SU-DHL-6 (cell line): ENCODE measurements at regions not wholly inside any gene's neighbourhood (a gene's known extent, or its start where the extent isn't known, plus 50 kb on each side); places are given as distances from the start of the nearest gene placed in this dataset.

Experiments used
- H2AFZ ChIP-seq: fragments of 200-600 bp; sonication (generic); 2 replicates; pipeline ENCODE4 v1.6.1; 2014; ENCODE audit warnings: low read depth, mild to moderate bottlenecking, moderate library complexity, mixed read lengths, antibody characterized with exemption, low read length; ENCODE audit not compliant: severe bottlenecking
- H3F3A ChIP-seq: fragments of 200-600 bp; shearing (Covaris generic); 2 replicates; pipeline ENCODE4 v1.6.0; 2016; ENCODE audit warnings: antibody characterized with exemption, mild to moderate bottlenecking; ENCODE audit not compliant: insufficient read depth
- H3K27ac ChIP-seq: fragments of 200-600 bp; sonication (generic); 2 replicates; pipeline ENCODE4 v1.5.1; 2016; ENCODE audit warnings: low read depth, mild to moderate bottlenecking, low read length, moderate library complexity, mixed read lengths
- H3K27me3 ChIP-seq: fragments of 200-600 bp; sonication (generic), shearing (Covaris generic); 2 replicates; pipeline ENCODE4 v1.6.0; 2014; ENCODE audit warnings: mild to moderate bottlenecking, low read length
- H3K36me3 ChIP-seq: fragments of 200-600 bp; sonication (generic); 2 replicates; pipeline ENCODE4 v1.6.1; 2014; ENCODE audit warnings: mild to moderate bottlenecking, low read length, mixed read lengths
- H3K4me2 ChIP-seq: fragments of 300-600, 200-600 bp; shearing (Covaris generic), sonication (generic); 2 replicates; pipeline ENCODE4 v1.6.0; 2014; ENCODE audit warnings: low read length, low read depth, mild to moderate bottlenecking; ENCODE audit not compliant: poor library complexity, severe bottlenecking
- H3K4me3 ChIP-seq: fragments of 200-600 bp; sonication (generic); 2 replicates; pipeline ENCODE4 v1.5.1; 2014; ENCODE audit warnings: antibody characterized with exemption, low read length, mild to moderate bottlenecking, mixed read lengths; ENCODE audit not compliant: insufficient read depth, poor library complexity, severe bottlenecking
- H3K79me2 ChIP-seq: fragments of 200-600 bp; sonication (generic); 2 replicates; pipeline ENCODE4 v1.6.1; 2014; ENCODE audit warnings: mild to moderate bottlenecking, low read length, moderate library complexity; ENCODE audit not compliant: insufficient read depth
- H3K9ac ChIP-seq: fragments of 200-600 bp; sonication (generic); 2 replicates; pipeline ENCODE4 v1.7.0; 2014; ENCODE audit warnings: mild to moderate bottlenecking, low read length
- H3K9me2 ChIP-seq: fragments of 200-600 bp; sonication (generic); replicated peaks from 2 replicates; pipeline ENCODE4 v1.6.1; 2014; ENCODE audit warnings: low read length; ENCODE audit not compliant: insufficient read depth
- H3K9me3 ChIP-seq: fragments of 200-600 bp; sonication (generic); 2 replicates; pipeline ENCODE4 v1.6.1; 2014; ENCODE audit warnings: low read length, mixed read lengths; ENCODE audit not compliant: insufficient read depth
- H4K20me1 ChIP-seq: fragments of 200-600 bp; sonication (generic); 2 replicates; pipeline ENCODE4 v1.6.1; 2014; ENCODE audit warnings: low read depth, mild to moderate bottlenecking, antibody characterized with exemption, low read length, moderate library complexity, mixed read lengths
- EZH2phosphoT487 ChIP-seq: fragments of 200-600 bp; sonication (generic), shearing (Covaris generic); conservative IDR thresholded peaks from 2 replicates; pipeline ENCODE4 v1.6.1; 2018; ENCODE audit warnings: mild to moderate bottlenecking, antibody characterized with exemption, low read length, moderate library complexity, mixed read lengths
- TF ChIP-seq, protein P1 (sequence below): fragments of 200-600 bp; sonication (generic); IDR thresholded peaks from one replicate; pipeline ENCODE4 v1.5.1; 2017; ENCODE audit warnings: antibody characterized with exemption, mild to moderate bottlenecking, low read length, moderate library complexity; ENCODE audit not compliant: insufficient read depth, poor library complexity, severe bottlenecking

DNA sequence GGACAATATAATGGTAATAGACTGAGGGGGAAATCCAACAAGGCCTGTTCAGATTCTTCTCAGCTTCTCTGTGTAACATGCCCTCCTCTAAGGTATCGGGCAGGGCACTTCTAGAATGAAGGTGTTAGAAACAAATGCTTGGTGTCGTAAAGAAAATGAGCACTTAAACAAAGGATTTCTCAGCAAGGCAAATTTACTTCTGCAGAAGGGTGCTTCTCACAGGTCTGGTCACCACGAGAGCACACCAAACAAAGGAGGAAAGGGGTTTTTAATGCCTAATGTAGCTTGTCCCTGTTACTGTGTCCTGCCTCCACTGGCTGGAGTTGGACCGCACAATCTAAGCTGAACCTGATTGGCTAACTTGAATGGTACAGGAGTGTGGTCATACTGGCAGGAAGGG is 642.6 kb upstream of the CDH8 start:
- Histone ChIP-seq H3K27ac (no peak overlapping the region), H3F3A (no peaks in the 10 kb centered on the region), H3K9me3 (no peaks in the 10 kb centered on the region; the same call in 1 of the 2 replicates), H3K79me2 (no peaks in the 10 kb centered on the region), H3K9ac (no peak overlapping the region), H4K20me1 (no peaks in the 10 kb centered on the region), H3K4me2 (no peak overlapping the region), H2AFZ (no peak overlapping the region), H3K4me3 (no peak overlapping the region), H3K9me2 (no peaks in the 10 kb centered on the region), H3K27me3 (no peaks in the 10 kb centered on the region), H3K36me3 (no peaks in the 10 kb centered on the region)
- no peak for TF ChIP-seq EZH2phosphoT487
- TF ChIP-seq, protein P1, sequence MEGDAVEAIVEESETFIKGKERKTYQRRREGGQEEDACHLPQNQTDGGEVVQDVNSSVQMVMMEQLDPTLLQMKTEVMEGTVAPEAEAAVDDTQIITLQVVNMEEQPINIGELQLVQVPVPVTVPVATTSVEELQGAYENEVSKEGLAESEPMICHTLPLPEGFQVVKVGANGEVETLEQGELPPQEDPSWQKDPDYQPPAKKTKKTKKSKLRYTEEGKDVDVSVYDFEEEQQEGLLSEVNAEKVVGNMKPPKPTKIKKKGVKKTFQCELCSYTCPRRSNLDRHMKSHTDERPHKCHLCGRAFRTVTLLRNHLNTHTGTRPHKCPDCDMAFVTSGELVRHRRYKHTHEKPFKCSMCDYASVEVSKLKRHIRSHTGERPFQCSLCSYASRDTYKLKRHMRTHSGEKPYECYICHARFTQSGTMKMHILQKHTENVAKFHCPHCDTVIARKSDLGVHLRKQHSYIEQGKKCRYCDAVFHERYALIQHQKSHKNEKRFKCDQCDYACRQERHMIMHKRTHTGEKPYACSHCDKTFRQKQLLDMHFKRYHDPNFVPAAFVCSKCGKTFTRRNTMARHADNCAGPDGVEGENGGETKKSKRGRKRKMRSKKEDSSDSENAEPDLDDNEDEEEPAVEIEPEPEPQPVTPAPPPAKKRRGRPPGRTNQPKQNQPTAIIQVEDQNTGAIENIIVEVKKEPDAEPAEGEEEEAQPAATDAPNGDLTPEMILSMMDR: no peak

DNA sequence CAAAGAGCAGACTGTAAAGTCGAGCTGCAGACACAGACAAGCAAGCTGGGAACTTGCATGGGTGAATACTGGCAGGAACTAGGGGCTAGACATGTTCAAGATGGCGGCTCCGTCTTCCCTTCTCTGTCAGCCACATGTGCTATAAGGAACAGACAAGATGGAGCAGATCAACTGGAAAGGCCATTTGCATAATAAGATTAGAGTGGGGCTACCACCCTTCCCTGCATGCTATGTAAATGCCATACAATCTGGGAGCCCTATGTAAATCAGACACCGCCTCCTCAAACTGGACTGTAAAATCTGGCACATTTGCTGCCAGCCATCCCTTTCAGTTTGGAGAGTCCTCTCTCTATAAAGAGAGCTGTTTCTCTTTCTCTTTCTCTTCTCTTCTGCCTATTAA is 640.1 kb upstream of the CDH8 start:
- Histone ChIP-seq H3F3A (no peaks in the 10 kb centered on the region), H3K4me2 (no peak overlapping the region), H2AFZ (no peak overlapping the region), H3K9me2 (no peaks in the 10 kb centered on the region), H3K27ac (no peak overlapping the region), H3K9ac (no peak overlapping the region), H3K36me3 (no peaks in the 10 kb centered on the region), H3K9me3 (no peaks in the 10 kb centered on the region; the same call in 1 of the 2 replicates), H3K27me3 (no peaks in the 10 kb centered on the region), H3K4me3 (no peak overlapping the region), H3K79me2 (no peaks in the 10 kb centered on the region), H4K20me1 (no peaks in the 10 kb centered on the region)
- TF ChIP-seq, protein P1: no peak
- no peak for TF ChIP-seq EZH2phosphoT487

DNA sequence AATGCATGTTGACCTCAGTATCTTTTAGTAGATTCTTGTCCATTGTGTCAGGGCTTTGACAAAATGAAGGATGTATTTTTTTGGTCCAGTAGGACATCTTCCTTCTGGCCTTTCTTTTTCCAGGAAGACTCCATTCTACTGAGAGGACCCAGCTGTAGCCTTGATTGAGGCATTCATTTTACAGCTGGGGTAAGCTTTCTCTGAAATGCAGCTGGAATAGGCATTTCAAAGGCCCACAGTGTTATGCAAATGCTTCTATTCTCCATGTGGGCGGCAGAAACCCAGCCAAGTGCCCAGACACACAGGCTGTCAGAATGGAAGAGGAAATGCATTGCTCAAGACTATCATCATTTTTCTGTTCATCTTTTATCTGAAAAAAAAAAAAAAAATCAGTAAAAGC is 629.0 kb upstream of the CDH8 start:
- Histone ChIP-seq H2AFZ (no peak overlapping the region), H3K27me3 (no peaks in the 10 kb centered on the region), H3K9me2 (no peaks in the 10 kb centered on the region), H3K79me2 (no peaks in the 10 kb centered on the region), H3K27ac (no peak overlapping the region), H4K20me1 (no peaks in the 10 kb centered on the region), H3K4me2 (no peak overlapping the region), H3K4me3 (no peak overlapping the region), H3F3A (no peaks in the 10 kb centered on the region), H3K9me3 (no peaks in the 10 kb centered on the region), H3K9ac (no peak overlapping the region), H3K36me3 (no peaks in the 10 kb centered on the region)
- TF ChIP-seq, protein P1: no peak
- TF ChIP-seq EZH2phosphoT487: no peak

DNA sequence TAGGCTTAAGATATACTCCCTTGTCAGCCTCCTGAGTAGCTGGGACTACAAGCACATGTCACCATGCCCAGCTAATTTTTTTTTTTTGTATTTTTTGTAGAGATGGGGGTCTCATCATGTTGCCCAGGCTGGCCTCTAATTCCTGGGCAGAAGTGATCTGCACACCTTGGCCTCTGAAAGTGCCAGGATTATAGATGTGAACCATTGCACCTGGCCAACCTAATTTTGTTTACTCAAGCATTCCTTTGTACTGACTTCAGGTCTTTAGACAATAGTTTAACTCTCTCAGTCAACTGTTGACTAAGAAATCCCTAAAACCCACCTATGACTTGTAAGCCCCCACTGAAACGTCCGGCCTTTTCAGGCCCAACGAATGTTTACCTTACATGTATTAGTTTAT is 628.3 kb upstream of the CDH8 start:
- Histone ChIP-seq H3K9me3 (no peaks in the 10 kb centered on the region), H3K4me2 (no peak overlapping the region), H3K36me3 (no peaks in the 10 kb centered on the region), H3K27ac (no peak overlapping the region), H3K9ac (no peak overlapping the region), H3F3A (no peaks in the 10 kb centered on the region), H3K9me2 (no peaks in the 10 kb centered on the region), H2AFZ (no peak overlapping the region), H3K27me3 (no peaks in the 10 kb centered on the region), H3K79me2 (no peaks in the 10 kb centered on the region), H4K20me1 (no peaks in the 10 kb centered on the region), H3K4me3 (no peak overlapping the region)
- TF ChIP-seq, protein P1: no peak
- no peak for TF ChIP-seq EZH2phosphoT487
